OCI-LY1 (cell line): ENCODE measurements at regions not wholly inside any gene's neighbourhood (a gene's known extent, or its start where the extent isn't known, plus 50 kb on each side); places are given as distances from the start of the nearest gene placed in this dataset.

Source experiments
- H2AFZ ChIP-seq: fragments of 200-600 bp; sonication (generic), shearing (Covaris generic); 2 replicates; pipeline ENCODE4 v1.6.0; 2014; ENCODE audit warnings: antibody characterized with exemption, mild to moderate bottlenecking, low read length
- H3F3A ChIP-seq: fragments of 200-600 bp; sonication (generic), shearing (Covaris generic); 2 replicates; pipeline ENCODE4 v1.6.0; 2014; ENCODE audit warnings: mild to moderate bottlenecking, antibody characterized with exemption, low read length, moderate library complexity; ENCODE audit not compliant: insufficient read depth
- H3K27ac ChIP-seq: fragments of 200-600 bp; sonication (generic); 2 replicates; pipeline ENCODE4 v1.5.1; 2014; ENCODE audit warnings: low read length, mixed run types, mild to moderate bottlenecking, low read depth; ENCODE audit not compliant: poor library complexity, severe bottlenecking
- H3K27me3 ChIP-seq: fragments of 200-600 bp; sonication (generic); 2 replicates; pipeline ENCODE4 v1.6.0; 2014; ENCODE audit warnings: antibody characterized with exemption, mild to moderate bottlenecking, low read length, moderate library complexity; ENCODE audit not compliant: insufficient read depth
- H3K36me3 ChIP-seq: fragments of 200-600 bp; sonication (generic); 2 replicates; pipeline ENCODE4 v1.6.1; 2014; ENCODE audit warnings: mild to moderate bottlenecking, antibody characterized with exemption, low read length, moderate library complexity, mixed read lengths; ENCODE audit not compliant: insufficient read depth
- H3K4me1 ChIP-seq: fragments of 200-600 bp; sonication (generic); 2 replicates; pipeline ENCODE4 v1.5.1; 2014; ENCODE audit warnings: mild to moderate bottlenecking, low read length, moderate library complexity; ENCODE audit not compliant: insufficient read depth, severe bottlenecking
- H3K4me2 ChIP-seq: fragments of 200-600 bp; sonication (generic), shearing (Covaris generic); 2 replicates; pipeline ENCODE4 v1.6.1; 2014; ENCODE audit warnings: low read length
- H3K4me3 ChIP-seq: fragments of 200-600 bp; sonication (generic); 2 replicates; pipeline ENCODE4 v1.5.1; 2014; ENCODE audit warnings: low read length, low read depth, mild to moderate bottlenecking, mixed read lengths; ENCODE audit not compliant: poor library complexity, severe bottlenecking
- H3K79me2 ChIP-seq: fragments of 200-600 bp; shearing (Covaris generic); 2 replicates; pipeline ENCODE4 v1.6.1; 2016; ENCODE audit warnings: mixed run types, low read length, mixed read lengths; ENCODE audit not compliant: insufficient read depth
- H3K9ac ChIP-seq: fragments of 200-600 bp; sonication (generic), shearing (Covaris generic); 2 replicates; pipeline ENCODE4 v1.6.1; 2014; ENCODE audit warnings: mild to moderate bottlenecking, low read length, mixed read lengths
- H3K9me2 ChIP-seq: fragments of 200-600 bp; sonication (generic), shearing (Covaris generic); 2 replicates; pipeline ENCODE4 v1.6.1; 2014; ENCODE audit warnings: low read depth, mild to moderate bottlenecking, low read length, mixed read lengths
- H3K9me3 ChIP-seq: fragments of 200-600 bp; shearing (Covaris generic); 2 replicates; pipeline ENCODE4 v1.6.1; 2014; ENCODE audit warnings: low read length, mixed read lengths
- H4K20me1 ChIP-seq: fragments of 200-600 bp; sonication (generic), shearing (Covaris generic); 2 replicates; pipeline ENCODE4 v1.6.0; 2016; ENCODE audit warnings: mild to moderate bottlenecking, low read length; ENCODE audit not compliant: insufficient read depth
- EZH2 ChIP-seq: fragments of 200-600 bp; sonication (generic), shearing (Covaris generic); IDR thresholded peaks from 2 replicates; pipeline ENCODE4 v1.8.0; 2017; ENCODE audit warnings: borderline replicate concordance, mixed run types, mild to moderate bottlenecking, antibody characterized with exemption, low read length, moderate library complexity, mixed read lengths
- TF ChIP-seq, protein P1 (sequence below): fragments of 200-600 bp; sonication (generic), shearing (Covaris generic); IDR thresholded peaks from 2 replicates; pipeline ENCODE4 v1.5.1; 2017; ENCODE audit warnings: mild to moderate bottlenecking, antibody characterized with exemption, low read length, moderate library complexity, mixed read lengths

DNA sequence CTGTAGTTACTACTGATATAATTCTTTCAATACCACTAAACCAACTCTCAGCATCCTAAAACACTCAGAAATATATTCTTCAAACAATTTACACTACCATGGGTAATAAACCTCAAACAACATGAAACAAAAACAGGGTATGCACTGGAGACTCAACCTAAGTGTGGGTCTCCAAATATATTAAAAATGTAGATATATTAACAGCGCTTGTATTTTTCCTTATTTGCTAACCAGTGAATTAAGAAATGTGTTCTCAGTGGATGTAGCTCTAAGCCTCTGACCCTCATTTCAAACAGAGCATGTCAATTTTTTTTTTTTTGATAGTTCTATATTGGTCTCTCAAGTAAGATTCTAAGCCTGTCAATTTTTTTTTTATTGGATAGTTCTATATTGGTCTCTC is 778.5 kb upstream of the CDH10 start:
- no peaks in the 10 kb centered on the region for H4K20me1 ChIP-seq
- H3K4me1 ChIP-seq = no peaks in the 10 kb centered on the region
- H3K9ac ChIP-seq = no peak overlapping the region
- no peaks in the 10 kb centered on the region for H3K9me2 ChIP-seq
- H3K27me3 ChIP-seq = no peaks in the 10 kb centered on the region
- no peaks in the 10 kb centered on the region for H3K9me3 ChIP-seq
- H3K4me3 ChIP-seq = no peak overlapping the region
- H3K4me2 ChIP-seq = no peak overlapping the region
- no peak overlapping the region for H3K27ac ChIP-seq
- no peaks in the 10 kb centered on the region for H3F3A ChIP-seq
- TF ChIP-seq, protein P1, sequence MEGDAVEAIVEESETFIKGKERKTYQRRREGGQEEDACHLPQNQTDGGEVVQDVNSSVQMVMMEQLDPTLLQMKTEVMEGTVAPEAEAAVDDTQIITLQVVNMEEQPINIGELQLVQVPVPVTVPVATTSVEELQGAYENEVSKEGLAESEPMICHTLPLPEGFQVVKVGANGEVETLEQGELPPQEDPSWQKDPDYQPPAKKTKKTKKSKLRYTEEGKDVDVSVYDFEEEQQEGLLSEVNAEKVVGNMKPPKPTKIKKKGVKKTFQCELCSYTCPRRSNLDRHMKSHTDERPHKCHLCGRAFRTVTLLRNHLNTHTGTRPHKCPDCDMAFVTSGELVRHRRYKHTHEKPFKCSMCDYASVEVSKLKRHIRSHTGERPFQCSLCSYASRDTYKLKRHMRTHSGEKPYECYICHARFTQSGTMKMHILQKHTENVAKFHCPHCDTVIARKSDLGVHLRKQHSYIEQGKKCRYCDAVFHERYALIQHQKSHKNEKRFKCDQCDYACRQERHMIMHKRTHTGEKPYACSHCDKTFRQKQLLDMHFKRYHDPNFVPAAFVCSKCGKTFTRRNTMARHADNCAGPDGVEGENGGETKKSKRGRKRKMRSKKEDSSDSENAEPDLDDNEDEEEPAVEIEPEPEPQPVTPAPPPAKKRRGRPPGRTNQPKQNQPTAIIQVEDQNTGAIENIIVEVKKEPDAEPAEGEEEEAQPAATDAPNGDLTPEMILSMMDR = no peak
- no peak for TF ChIP-seq EZH2
- H2AFZ ChIP-seq = no peak overlapping the region
- no peaks in the 10 kb centered on the region for H3K79me2 ChIP-seq
- H3K36me3 ChIP-seq = no peaks in the 10 kb centered on the region

DNA sequence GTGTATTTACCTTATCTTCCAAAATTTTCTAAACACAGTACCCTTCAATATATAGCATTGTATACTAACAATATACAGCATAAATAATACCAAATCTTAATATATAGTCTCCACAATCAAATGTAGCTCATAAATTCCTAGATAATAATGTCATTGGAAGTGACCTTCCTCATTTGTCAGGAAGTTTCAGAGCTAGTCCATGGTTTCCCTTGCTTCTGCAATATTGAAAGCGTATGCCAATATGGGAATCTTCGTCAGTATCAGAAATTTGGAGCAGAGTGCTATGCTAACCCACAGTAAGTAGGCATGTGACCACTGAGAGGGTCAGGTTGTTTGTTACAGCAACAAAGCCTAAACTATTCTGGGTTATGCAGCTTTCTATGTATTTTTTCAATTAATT is 774.9 kb upstream of the CDH10 start:
- H3K27me3 ChIP-seq = no peaks in the 10 kb centered on the region
- H3K9ac ChIP-seq = no peak overlapping the region
- H2AFZ ChIP-seq = no peak overlapping the region
- H3K79me2 ChIP-seq = no peaks in the 10 kb centered on the region
- H3K36me3 ChIP-seq = no peaks in the 10 kb centered on the region
- H3F3A ChIP-seq = no peaks in the 10 kb centered on the region
- no peaks in the 10 kb centered on the region for H3K9me2 ChIP-seq
- no peaks in the 10 kb centered on the region for H3K9me3 ChIP-seq
- H3K4me3 ChIP-seq = no peak overlapping the region
- no peak overlapping the region for H3K4me2 ChIP-seq
- H3K4me1 ChIP-seq = no peaks in the 10 kb centered on the region
- no peaks in the 10 kb centered on the region for H4K20me1 ChIP-seq
- TF ChIP-seq, protein P1 = no peak
- no peak for TF ChIP-seq EZH2
- no peak overlapping the region for H3K27ac ChIP-seq

DNA sequence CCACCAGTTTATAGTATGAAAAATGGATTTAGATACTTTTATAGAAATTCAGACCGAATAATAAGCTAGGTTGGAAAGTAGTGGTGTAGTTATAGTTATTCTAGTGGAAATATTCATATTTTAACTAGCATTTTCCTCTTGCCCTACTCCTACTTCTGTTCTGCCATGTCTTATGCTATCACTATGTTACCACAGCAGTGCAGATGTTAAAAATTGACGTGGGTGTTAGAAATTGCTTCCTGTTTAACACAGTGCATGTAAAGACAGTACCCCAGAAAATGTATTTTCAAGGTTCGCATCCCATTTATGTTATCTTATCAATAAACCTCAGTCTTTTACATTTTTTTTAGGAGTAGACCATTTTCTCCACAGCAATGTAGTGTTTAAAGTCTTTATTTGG is 774.2 kb upstream of the CDH10 start:
- TF ChIP-seq, protein P1 = no peak
- no peak for TF ChIP-seq EZH2
- no peaks in the 10 kb centered on the region for H3K4me1 ChIP-seq

More for the DNA sequence above, 774.2 kb upstream of the CDH10 start:
- H2AFZ ChIP-seq = no peak overlapping the region
- no peaks in the 10 kb centered on the region for H3K79me2 ChIP-seq
- no peaks in the 10 kb centered on the region for H4K20me1 ChIP-seq
- no peak overlapping the region for H3K27ac ChIP-seq
- no peaks in the 10 kb centered on the region for H3K36me3 ChIP-seq
- no peak overlapping the region for H3K9ac ChIP-seq
- no peaks in the 10 kb centered on the region for H3F3A ChIP-seq
- H3K9me2 ChIP-seq = no peaks in the 10 kb centered on the region
- H3K9me3 ChIP-seq = no peaks in the 10 kb centered on the region
- no peak overlapping the region for H3K4me3 ChIP-seq
- no peak overlapping the region for H3K4me2 ChIP-seq
- H3K27me3 ChIP-seq = no peaks in the 10 kb centered on the region
